H9 (cell line): ENCODE measurements at regions not wholly inside any gene's neighbourhood (a gene's known extent, or its start where the extent isn't known, plus 50 kb on each side); places are given as distances from the start of the nearest gene placed in this dataset.

ENCODE experiments used
- DNase-seq: peaks from one replicate; pipeline ENCODE4 v3.0.0-alpha.2; 2017
- H2AFZ ChIP-seq: one replicate; pipeline ENCODE4 v1.6.1; 2013; ENCODE audit warnings: mild to moderate bottlenecking, low read length, control low read depth, moderate library complexity
- H2AK5ac ChIP-seq: 2 replicates; pipeline ENCODE4 v1.6.1; 2013; ENCODE audit warnings: low read length, control low read depth, mixed read lengths; ENCODE audit not compliant: insufficient read length
- H2BK120ac ChIP-seq: one replicate; pipeline ENCODE4 v1.6.1; 2013; ENCODE audit warnings: low read depth, mild to moderate bottlenecking, low read length, control low read depth, inconsistent platforms; ENCODE audit not compliant: poor library complexity, severe bottlenecking
- H2BK12ac ChIP-seq: 2 replicates; pipeline ENCODE4 v1.6.1; 2013; ENCODE audit warnings: low read length, control low read depth, mixed read lengths, low read depth; ENCODE audit not compliant: insufficient read length
- H2BK15ac ChIP-seq: 2 replicates; pipeline ENCODE4 v1.6.1; 2013; ENCODE audit warnings: low read depth, low read length, control low read depth
- H2BK20ac ChIP-seq: one replicate; pipeline ENCODE4 v1.6.1; 2013; ENCODE audit warnings: low read depth, mild to moderate bottlenecking, low read length, control low read depth, inconsistent platforms; ENCODE audit not compliant: poor library complexity, severe bottlenecking
- H2BK5ac ChIP-seq: 2 replicates; pipeline ENCODE4 v1.6.1; 2013; ENCODE audit warnings: low read length, control low read depth, mixed read lengths; ENCODE audit not compliant: insufficient read length
- H3K14ac ChIP-seq: 2 replicates; pipeline ENCODE4 v1.6.1; 2013; ENCODE audit warnings: low read length, control low read depth; ENCODE audit not compliant: insufficient read depth
- H3K18ac ChIP-seq: 2 replicates; pipeline ENCODE4 v1.6.1; 2013; ENCODE audit warnings: low read depth, mild to moderate bottlenecking, mixed read lengths, low read length, control low read depth; ENCODE audit not compliant: insufficient read length
- H3K23ac ChIP-seq: 2 replicates; pipeline ENCODE4 v1.6.1; 2013; ENCODE audit warnings: low read length, control low read depth, mixed read lengths, low read depth; ENCODE audit not compliant: insufficient read length
- H3K23me2 ChIP-seq: 2 replicates; pipeline ENCODE4 v1.6.1; 2013; ENCODE audit warnings: low read depth, mild to moderate bottlenecking, mixed read lengths, low read length, control low read depth; ENCODE audit not compliant: insufficient read length, poor library complexity, severe bottlenecking
- H3K27ac ChIP-seq: 2 replicates; pipeline ENCODE4 v1.5.1; 2013; ENCODE audit warnings: low read length, control low read depth, mixed read lengths, low read depth; ENCODE audit not compliant: insufficient read length
- H3K27me3 ChIP-seq: 2 replicates; pipeline ENCODE4 v1.6.1; 2013; ENCODE audit warnings: low read length, control low read depth, inconsistent platforms; ENCODE audit not compliant: insufficient read depth
- H3K4ac ChIP-seq: 2 replicates; pipeline ENCODE4 v1.6.1; 2013; ENCODE audit warnings: low read depth, mild to moderate bottlenecking, control low read depth, inconsistent platforms, low read length, moderate library complexity
- H3K4me1 ChIP-seq: 2 replicates; pipeline ENCODE4 v1.6.1; 2013; ENCODE audit warnings: low read length, control low read depth, inconsistent platforms; ENCODE audit not compliant: insufficient read depth
- H3K4me2 ChIP-seq: 2 replicates; pipeline ENCODE4 v1.6.1; 2013; ENCODE audit warnings: low read length, control low read depth, mixed read lengths; ENCODE audit not compliant: insufficient read length, insufficient read depth
- H3K56ac ChIP-seq: 2 replicates; pipeline ENCODE4 v1.6.1; 2013; ENCODE audit warnings: low read depth, mild to moderate bottlenecking, mixed read lengths, low read length, control low read depth; ENCODE audit not compliant: insufficient read length
- H3K79me1 ChIP-seq: 2 replicates; pipeline ENCODE4 v1.6.1; 2013; ENCODE audit warnings: low read depth, mild to moderate bottlenecking, moderate library complexity, low read length, control low read depth, inconsistent platforms; ENCODE audit not compliant: insufficient read depth, poor library complexity, severe bottlenecking
- H3K79me2 ChIP-seq: 2 replicates; pipeline ENCODE4 v1.6.1; 2013; ENCODE audit warnings: low read length, control low read depth, inconsistent platforms; ENCODE audit not compliant: insufficient read depth
- H3K9ac ChIP-seq: 2 replicates; pipeline ENCODE4 v1.6.1; 2013; ENCODE audit warnings: low read length, control low read depth, mixed read lengths; ENCODE audit not compliant: insufficient read length; ENCODE audit errors: extremely low read depth
- H3K9me3 ChIP-seq: one replicate; pipeline ENCODE4 v1.6.1; 2013; ENCODE audit warnings: low read depth, low read length, inconsistent platforms; ENCODE audit not compliant: control insufficient read depth
- H3T11ph ChIP-seq: one replicate; pipeline ENCODE4 v1.6.1; 2013; ENCODE audit warnings: mild to moderate bottlenecking, low read length, control low read depth, inconsistent platforms
- H4K20me1 ChIP-seq: one replicate; pipeline ENCODE4 v1.6.1; 2013; ENCODE audit not compliant: control insufficient read depth, insufficient read length, insufficient read depth
- H4K5ac ChIP-seq: 2 replicates; pipeline ENCODE4 v1.6.1; 2013; ENCODE audit warnings: low read depth, mild to moderate bottlenecking, mixed read lengths, low read length, control low read depth; ENCODE audit not compliant: insufficient read length
- H4K8ac ChIP-seq: replicated peaks from 2 replicates; pipeline ENCODE4 v1.6.1; 2013; ENCODE audit warnings: low read length, control low read depth, mixed read lengths, low read depth; ENCODE audit not compliant: insufficient read length
- H4K91ac ChIP-seq: 2 replicates; pipeline ENCODE4 v1.6.1; 2013; ENCODE audit warnings: low read depth, mild to moderate bottlenecking, moderate library complexity, mixed read lengths, low read length, control low read depth; ENCODE audit not compliant: insufficient read length
- H3K27ac Mint-ChIP-seq, 3 experiments: 2 replicates in 2 of 3; 3 replicates in 1 of 3; pipeline ENCODE4 v1.8.0; 2020 to 2021; ENCODE audit warnings: mixed read lengths in 3 of 3, mild to moderate bottlenecking in 1 of 3, moderate library complexity in 1 of 3
- H3K27me3 Mint-ChIP-seq: 2 replicates; pipeline ENCODE4 v1.8.0; 2021; ENCODE audit warnings: low read depth, mild to moderate bottlenecking, moderate library complexity, mixed read lengths
- H3K36me3 Mint-ChIP-seq, 3 experiments: 2 replicates in 2 of 3; 3 replicates in 1 of 3; pipeline ENCODE4 v1.8.0; 2020 to 2021; ENCODE audit warnings: low read depth in 3 of 3, mixed read lengths in 3 of 3; ENCODE audit not compliant: insufficient read depth in 1 of 3
- H3K4me1 Mint-ChIP-seq, 2 experiments: 2 replicates each; pipeline ENCODE4 v1.8.0; 2020; ENCODE audit warnings: mixed read lengths in 2 of 2
- H3K4me3 Mint-ChIP-seq, 2 experiments: 2 replicates in 1 of 2; 3 replicates in 1 of 2; pipeline ENCODE4 v1.8.0; 2020 to 2021; ENCODE audit warnings: mild to moderate bottlenecking in 2 of 2, mixed read lengths in 2 of 2, moderate library complexity in 1 of 2
- H3K9me3 Mint-ChIP-seq, 2 experiments: 2 replicates in 1 of 2; 3 replicates in 1 of 2; pipeline ENCODE4 v1.8.0; 2020; ENCODE audit warnings: mild to moderate bottlenecking in 2 of 2, mixed read lengths in 2 of 2, moderate library complexity in 1 of 2
- CTCF ChIP-seq: fragments of 200-600 bp; sonication (generic); conservative IDR thresholded peaks from 3 replicates; pipeline ENCODE4 v1.8.0; 2021; ENCODE audit warnings: antibody characterized with exemption, mild to moderate bottlenecking

- Mint-ChIP-seq H3K27ac (no peak overlapping the region; a peak in 1 of 7 replicates), H3K9me3 (peaks cover 0 to 2% of the 10 kb centered on the region in 2 experiments; a peak in 1 of 5 replicates), H3K36me3 (peaks cover 0 to 2% (median 0%) of the 10 kb centered on the region in 3 experiments; a peak in 2 of 7 replicates), H3K27me3 (no peaks in the 10 kb centered on the region), H3K4me1 (peaks cover 4 to 7% of the 10 kb centered on the region in 2 experiments), H3K4me3 (no peak overlapping the region)
- Histone ChIP-seq H2AK5ac (no peak overlapping the region), H2BK15ac (no peak overlapping the region), H3K79me2 (no peaks in the 10 kb centered on the region), H3K4me2 (no peak overlapping the region), H3K27me3 (no peaks in the 10 kb centered on the region), H2AFZ (no peak overlapping the region), H3K27ac (no peak overlapping the region), H3K4ac (no peak overlapping the region), H2BK12ac (no peak overlapping the region), H3K79me1 (no peaks in the 10 kb centered on the region), H3K18ac (no peak overlapping the region), H4K91ac (no peak overlapping the region), H3K23ac (no peak overlapping the region), H3K14ac (no peak overlapping the region), H3K9ac (no peak overlapping the region), H3T11ph (no peak overlapping the region), H2BK20ac (no peak overlapping the region), H4K8ac (no peak overlapping the region), H2BK5ac (no peak overlapping the region), H4K5ac (no peak overlapping the region), H3K4me1 (no peaks in the 10 kb centered on the region), H3K56ac (no peak overlapping the region), H3K9me3 (no peaks in the 10 kb centered on the region), H2BK120ac (no peak overlapping the region), H3K23me2 (no peaks in the 10 kb centered on the region), H4K20me1 (no peaks in the 10 kb centered on the region)
- DNase-seq: no peak
- TF ChIP-seq CTCF: no peak
These were observed 266.6 kb downstream of the PRELID2 start for GRCh38 chr5:145568581-145568980.
